Mononuclear cell (primary cell): ENCODE measurements at regions not wholly inside any gene's neighbourhood (a gene's known extent, or its start where the extent isn't known, plus 50 kb on each side); places are given as distances from the start of the nearest gene placed in this dataset.
"Not testable (repeated sequence)": the region's sequence is repeated elsewhere in the genome, so short reads cannot be mapped to it uniquely, and the experiment has no call there.

Source experiments
- H3K27me3 ChIP-seq: 2 replicates; pipeline ENCODE4 v1.6.0; 2011; ENCODE audit warnings: low read length, control low read depth; ENCODE audit not compliant: insufficient read depth
- H3K4me1 ChIP-seq: 2 replicates; pipeline ENCODE4 v1.5.1; 2011; ENCODE audit warnings: mild to moderate bottlenecking, low read length, control low read depth; ENCODE audit not compliant: insufficient read depth
- H3K4me3 ChIP-seq: 2 replicates; pipeline ENCODE4 v1.5.1; 2011; ENCODE audit warnings: mild to moderate bottlenecking, low read length, moderate library complexity
- H3K9me3 ChIP-seq: 2 replicates; pipeline ENCODE4 v1.5.1; 2011; ENCODE audit warnings: low read depth, mild to moderate bottlenecking, control low read depth, low read length

GRCh38 chr10:117788911-117789310, 246.4 kb downstream of the EMX2 start:
- Histone ChIP-seq H3K9me3 (no peaks in the 10 kb centered on the region), H3K4me1 (no peaks in the 10 kb centered on the region), H3K4me3 (no peak overlapping the region), H3K27me3 (no peaks in the 10 kb centered on the region)

- Histone ChIP-seq H3K4me3 (no peak overlapping the region), H3K27me3 (no peaks in the 10 kb centered on the region), H3K9me3 (no peaks in the 10 kb centered on the region), H3K4me1 (no peaks in the 10 kb centered on the region)
Observed at GRCh38 chr10:117790179-117790578, 247.6 kb downstream of the EMX2 start.

- no peak overlapping the region for H3K4me3 ChIP-seq
- no peaks in the 10 kb centered on the region for H3K27me3 ChIP-seq
- H3K9me3 ChIP-seq = no peaks in the 10 kb centered on the region
- H3K4me1 ChIP-seq = no peaks in the 10 kb centered on the region
Observed at GRCh38 chr10:117790621-117791020, 248.1 kb downstream of the EMX2 start.

GRCh38 chr10:117792214-117792613, 249.7 kb downstream of the EMX2 start:
- Histone ChIP-seq H3K4me1 (no peaks in the 10 kb centered on the region), H3K27me3 (no peaks in the 10 kb centered on the region), H3K9me3 (no peaks in the 10 kb centered on the region), H3K4me3 (no peak overlapping the region)

- Histone ChIP-seq H3K27me3 (no peaks in the 10 kb centered on the region), H3K4me1 (no peaks in the 10 kb centered on the region), H3K4me3 (no peak overlapping the region), H3K9me3 (no peaks in the 10 kb centered on the region)
Observed at GRCh38 chr10:117796130-117796745, 250.5 kb downstream of the RAB11FIP2 start.

- H3K9me3 ChIP-seq = no peaks in the 10 kb centered on the region
- H3K4me3 ChIP-seq = no peak overlapping the region
- no peaks in the 10 kb centered on the region for H3K4me1 ChIP-seq
- no peaks in the 10 kb centered on the region for H3K27me3 ChIP-seq
Observed at GRCh38 chr10:117797296-117797695, 249.4 kb downstream of the RAB11FIP2 start.

GRCh38 chr10:117801691-117802090, 245.1 kb downstream of the RAB11FIP2 start:
- Histone ChIP-seq H3K4me1 (no peaks in the 10 kb centered on the region), H3K4me3 (no peak overlapping the region), H3K27me3 (no peaks in the 10 kb centered on the region), H3K9me3 (no peaks in the 10 kb centered on the region)

GRCh38 chr10:117804470-117805011, 242.2 kb downstream of the RAB11FIP2 start:
- H3K9me3 ChIP-seq = no peaks in the 10 kb centered on the region
- no peaks in the 10 kb centered on the region for H3K27me3 ChIP-seq
- H3K4me1 ChIP-seq = no peaks in the 10 kb centered on the region
- H3K4me3 ChIP-seq = no peak overlapping the region

- no peaks in the 10 kb centered on the region for H3K4me1 ChIP-seq
- no peaks in the 10 kb centered on the region for H3K9me3 ChIP-seq
- H3K27me3 ChIP-seq = no peaks in the 10 kb centered on the region
- no peak overlapping the region for H3K4me3 ChIP-seq
Observed at GRCh38 chr10:117805139-117805538, 241.6 kb downstream of the RAB11FIP2 start.

GRCh38 chr10:117807441-117807840, 239.3 kb downstream of the RAB11FIP2 start:
- H3K9me3 ChIP-seq = no peaks in the 10 kb centered on the region
- H3K27me3 ChIP-seq = no peaks in the 10 kb centered on the region
- H3K4me1 ChIP-seq = no peaks in the 10 kb centered on the region
- H3K4me3 ChIP-seq = no peak overlapping the region

- H3K9me3 ChIP-seq, H3K27me3 ChIP-seq: not testable (repeated sequence)
Observed at GRCh38 chr10:117815816-117816215, 230.9 kb downstream of the RAB11FIP2 start.

GRCh38 chr10:117817116-117817515, 229.6 kb downstream of the RAB11FIP2 start:
- peaks cover 3% of the 10 kb centered on the region for H3K27me3 ChIP-seq
- H3K4me1 ChIP-seq = no peaks in the 10 kb centered on the region
- no peaks in the 10 kb centered on the region for H3K9me3 ChIP-seq
- H3K4me3 ChIP-seq = no peak overlapping the region

More at GRCh38 chr10:117815816-117816215, 230.9 kb downstream of the RAB11FIP2 start:
- H3K4me3 ChIP-seq, H3K4me1 ChIP-seq: not testable (repeated sequence)

- Histone ChIP-seq H3K4me1 (no peaks in the 10 kb centered on the region), H3K27me3 (peaks cover 3% of the 10 kb centered on the region), H3K4me3 (no peak overlapping the region), H3K9me3 (no peaks in the 10 kb centered on the region)
Observed at GRCh38 chr10:117818721-117819120, 228.0 kb downstream of the RAB11FIP2 start.

GRCh38 chr10:117819304-117819703, 227.4 kb downstream of the RAB11FIP2 start:
- Histone ChIP-seq H3K27me3 (peaks cover 3% of the 10 kb centered on the region), H3K4me3 (no peak overlapping the region), H3K9me3 (no peaks in the 10 kb centered on the region), H3K4me1 (no peaks in the 10 kb centered on the region)

GRCh38 chr10:117823980-117824379, 222.8 kb downstream of the RAB11FIP2 start:
- H3K4me3 ChIP-seq = no peak overlapping the region
- H3K4me1 ChIP-seq = no peaks in the 10 kb centered on the region
- peaks cover 3% of the 10 kb centered on the region for H3K27me3 ChIP-seq
- H3K9me3 ChIP-seq = no peaks in the 10 kb centered on the region

GRCh38 chr10:117830205-117830604, 216.5 kb downstream of the RAB11FIP2 start:
- Histone ChIP-seq H3K4me1 (peaks cover 9% of the 10 kb centered on the region), H3K4me3 (no peak overlapping the region), H3K9me3 (no peaks in the 10 kb centered on the region), H3K27me3 (peaks cover 8% of the 10 kb centered on the region)
